HPDE6-E6E7 (cell line): ENCODE measurements at regions not wholly inside any gene's neighbourhood (a gene's known extent, or its start where the extent isn't known, plus 50 kb on each side); places are given as distances from the start of the nearest gene placed in this dataset.
A peak's percentile ranks its signal among the peaks of the same experiment; 100 is the strongest.

Source experiments
- DNase-seq: peaks from one replicate; pipeline ENCODE4 v3.0.0; 2011; ENCODE audit warnings: missing footprints; ENCODE audit errors: extremely low spot score

- no peak for DNase-seq
Observed at GRCh38 chr13:30151388-30151787, 156.0 kb downstream of the KATNAL1 start.

GRCh38 chr13:30149248-30149647 lies 158.1 kb downstream of the KATNAL1 start:
- no peak for DNase-seq

GRCh38 chr13:30148786-30149185 lies 158.6 kb downstream of the KATNAL1 start:
- DNase-seq = no peak

GRCh38 chr13:30148171-30148754 lies 159.1 kb downstream of the KATNAL1 start:
- no peak for DNase-seq

- DNase-seq = no peak
Observed at GRCh38 chr13:30147421-30147820, 159.9 kb downstream of the KATNAL1 start.

GRCh38 chr13:30147015-30147414 lies 160.3 kb downstream of the KATNAL1 start:
- DNase-seq = no peak

GRCh38 chr13:30145709-30146367 lies 161.5 kb downstream of the KATNAL1 start:
- no peak for DNase-seq

GRCh38 chr13:30143666-30144400 lies 163.5 kb downstream of the KATNAL1 start:
- no peak for DNase-seq

- DNase-seq = peak; percentile 26
Observed at GRCh38 chr13:30142486-30143211, 164.7 kb downstream of the KATNAL1 start.

- no peak for DNase-seq
Observed at GRCh38 chr13:30141775-30142485, 165.4 kb downstream of the KATNAL1 start.

- no peak for DNase-seq
Observed at GRCh38 chr13:30140973-30141372, 166.4 kb downstream of the KATNAL1 start.

- DNase-seq = no peak
Observed at GRCh38 chr13:30138511-30138910, 168.8 kb downstream of the KATNAL1 start.

GRCh38 chr13:30135868-30136267 lies 171.5 kb downstream of the KATNAL1 start:
- no peak for DNase-seq

- DNase-seq = no peak
Observed at GRCh38 chr13:30135351-30135750, 172.0 kb downstream of the KATNAL1 start.

GRCh38 chr13:30134578-30134977 lies 172.8 kb downstream of the KATNAL1 start:
- DNase-seq = no peak

GRCh38 chr13:30133996-30134395 lies 173.4 kb downstream of the KATNAL1 start:
- DNase-seq = no peak

GRCh38 chr13:30133554-30133912 lies 173.8 kb downstream of the KATNAL1 start:
- DNase-seq = no peak

- DNase-seq = peak; percentile 49
Observed at GRCh38 chr13:30132623-30133553, 174.5 kb downstream of the KATNAL1 start.

- DNase-seq = no peak
Observed at GRCh38 chr13:30129411-30129810, 177.9 kb downstream of the KATNAL1 start.

- no peak for DNase-seq
Observed at GRCh38 chr13:30128591-30128990, 178.8 kb downstream of the KATNAL1 start.

- no peak for DNase-seq
Observed at GRCh38 chr13:30128095-30128494, 179.3 kb downstream of the KATNAL1 start.
